Heart left ventricle (tissue), 16 donors: ENCODE measurements at regions not wholly inside any gene's neighbourhood (a gene's known extent, or its start where the extent isn't known, plus 50 kb on each side); places are given as distances from the start of the nearest gene placed in this dataset.
"Not testable (repeated sequence)": the region's sequence is repeated elsewhere in the genome, so short reads cannot be mapped to it uniquely, and the experiment has no call there.

ENCODE experiments used
- ATAC-seq, 4 donors: fragments of 200-7000 bp; cut with Tn5 transposase; one replicate each; pipeline ENCODE4 v1.9.1; 2020 to 2022; ENCODE audit warnings: moderate library complexity in 4 of 4, mild to moderate bottlenecking in 3 of 4, moderate number of reproducible peaks in 1 of 4
- DNase-seq, 5 donors: peaks; one replicate each; pipeline ENCODE4 v3.0.0-alpha.2; 2020
- H3K27ac ChIP-seq, 12 donors: fragments of 200-600 bp; sonication (generic) in 4 of 12; one replicate each; pipeline versions ENCODE4 v1.5.0 to v1.8.0; 2016 to 2022; ENCODE audit warnings: mild to moderate bottlenecking in 2 of 12
- H3K27me3 ChIP-seq, 9 donors: fragments of 200-600 bp; sonication (generic) in 2 of 9; one replicate each; pipeline versions ENCODE4 v1.5.1 to v1.8.0; 2016 to 2022; ENCODE audit warnings: mild to moderate bottlenecking in 3 of 9
- H3K36me3 ChIP-seq, 9 donors: fragments of 200-600 bp; sonication (generic) in 2 of 9; one replicate each; pipeline versions ENCODE4 v1.5.0 to v1.8.0; 2018 to 2022; ENCODE audit warnings: mild to moderate bottlenecking in 2 of 9
- H3K4me1 ChIP-seq, 12 donors: fragments of 200-600 bp; sonication (generic) in 4 of 12; one replicate each; pipeline versions ENCODE4 v1.5.0 to v1.8.0; 2016 to 2022; ENCODE audit warnings: mild to moderate bottlenecking in 3 of 12
- H3K4me3 ChIP-seq, 12 donors: fragments of 200-600 bp; sonication (generic) in 4 of 12; one replicate each; pipeline versions ENCODE4 v1.5.0 to v1.8.0; 2017 to 2022; ENCODE audit warnings: mild to moderate bottlenecking in 9 of 12, moderate library complexity in 4 of 12
- H3K9me3 ChIP-seq, 12 donors: fragments of 200-600 bp; sonication (generic) in 4 of 12; one replicate each; pipeline versions ENCODE4 v1.5.0 to v1.8.0; 2016 to 2022; ENCODE audit warnings: mild to moderate bottlenecking in 1 of 12
- POLR2A ChIP-seq, 2 donors: fragments of 450-650 bp; IDR thresholded peaks; one replicate each; pipeline ENCODE4 v1.6.1; 2017; ENCODE audit warnings: antibody characterized with exemption in 2 of 2, mild to moderate bottlenecking in 2 of 2, moderate library complexity in 2 of 2
- WGBS, 4 donors: extraction: QIAGEN DNeasy Blood & Tissue Kit in 2 of 4; methylation state at CpG; one replicate each; pipeline versions ENCODE4 v1.1.5 to v1.1.7; 2013 to 2018; 5-methylcytosine and 5-hydroxymethylcytosine counted together
- intact Hi-C, 10 donors: fragments of 100-400 bp; cut with DNase I; formaldehyde crosslinking; loops; one replicate each; pipeline versions ENCODE4 v1.11.1 to v1.14.2; 2022
- TF ChIP-seq, protein P1 (sequence below), 12 donors: fragments of 200-600 bp; sonication (generic) in 4 of 12; IDR thresholded peaks; one replicate each; pipeline versions ENCODE4 v1.5.0 to v1.8.0; 2018 to 2022; ENCODE audit warnings: antibody characterized with exemption in 12 of 12, mild to moderate bottlenecking in 5 of 12
- donor health status: ischemic (EF 13 %, LVEDD 7.1; RV severe dilation, severe dysfunction).
- donor health status: healthy with polysubstance abuse.
- donor health status: DM: no; HTN: yes; CAD: no.
- donor health status: DM: no; HTN: no; CAD: no.
- donor health status: ischemic (EF 25% LVEDD 6.9; RV normal size, moderate dysfunction).
- donor health status: ischemic (EF 25% LVEDD 5.7; RV mildly dilated, moderate dysfunction).
- donor health status: healthy.
- donor health status: DM: yes; HTN: yes; CAD: no.
- donor health status: ischemic (EF 35%, LVEDD 5.7; RV mildly dilated, moderate dysfunction).
- donor health status: nonischemic (EF 11% LVEDD 7.7; RV severe dilation, severe dysfunction).
- donor health status: DM: yes; HTN: yes; CAD: no.
- donor health status: PGD.
- donor health status: ischemic (EF 29% LVEDD 5.4; RV normal size, mild dysfunction).
- donor health status: nonischemic (EF 23%, LVEDD 6.1; RV moderate dilation, normal function).

DNA sequence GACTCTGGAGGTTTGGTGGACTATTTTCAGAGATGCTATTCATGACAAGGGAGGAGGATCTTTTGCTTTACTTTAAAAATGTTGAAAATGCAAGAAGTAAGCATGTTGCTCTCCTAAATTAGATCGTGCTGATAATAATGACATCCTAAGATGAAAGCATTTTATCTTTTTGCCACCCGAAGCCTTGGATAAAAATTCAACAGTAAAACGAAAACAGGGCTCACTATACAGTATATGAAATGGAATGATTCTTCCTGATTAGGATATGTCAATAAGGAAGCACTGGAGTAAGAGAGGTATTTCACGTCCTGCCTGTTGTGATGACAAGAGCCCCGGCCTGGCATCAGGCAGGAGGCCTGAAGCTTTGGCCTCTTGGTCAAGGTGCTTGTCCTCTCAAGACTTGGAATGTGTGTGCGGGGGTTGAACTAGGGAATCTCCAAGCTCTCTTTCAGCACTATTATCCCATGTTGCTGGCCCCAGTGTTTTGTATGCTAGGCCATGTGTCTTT lies 306.0 kb downstream of the MTX2 start:
- ATAC-seq (no peak), DNase-seq (no peak)
- H3K4me3 ChIP-seq: no peak overlapping the region
- WGBS, 4 donors: 90 to 94% (median 93%) methylated on average over 6 of the region's 6 CpGs
- TF ChIP-seq, protein P1, sequence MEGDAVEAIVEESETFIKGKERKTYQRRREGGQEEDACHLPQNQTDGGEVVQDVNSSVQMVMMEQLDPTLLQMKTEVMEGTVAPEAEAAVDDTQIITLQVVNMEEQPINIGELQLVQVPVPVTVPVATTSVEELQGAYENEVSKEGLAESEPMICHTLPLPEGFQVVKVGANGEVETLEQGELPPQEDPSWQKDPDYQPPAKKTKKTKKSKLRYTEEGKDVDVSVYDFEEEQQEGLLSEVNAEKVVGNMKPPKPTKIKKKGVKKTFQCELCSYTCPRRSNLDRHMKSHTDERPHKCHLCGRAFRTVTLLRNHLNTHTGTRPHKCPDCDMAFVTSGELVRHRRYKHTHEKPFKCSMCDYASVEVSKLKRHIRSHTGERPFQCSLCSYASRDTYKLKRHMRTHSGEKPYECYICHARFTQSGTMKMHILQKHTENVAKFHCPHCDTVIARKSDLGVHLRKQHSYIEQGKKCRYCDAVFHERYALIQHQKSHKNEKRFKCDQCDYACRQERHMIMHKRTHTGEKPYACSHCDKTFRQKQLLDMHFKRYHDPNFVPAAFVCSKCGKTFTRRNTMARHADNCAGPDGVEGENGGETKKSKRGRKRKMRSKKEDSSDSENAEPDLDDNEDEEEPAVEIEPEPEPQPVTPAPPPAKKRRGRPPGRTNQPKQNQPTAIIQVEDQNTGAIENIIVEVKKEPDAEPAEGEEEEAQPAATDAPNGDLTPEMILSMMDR (IDR thresholded peaks at IDR 0.05): no peak
- TF ChIP-seq POLR2A (IDR thresholded peaks at IDR 0.05): no peak
- no peaks in the 10 kb centered on the region for H3K4me1 ChIP-seq
- peaks cover 0 to 16% (median 4%) of the 10 kb centered on the region in 9 donors for H3K27me3 ChIP-seq
- H3K27ac ChIP-seq: no peak overlapping the region
- H3K9me3 ChIP-seq: no peaks in the 10 kb centered on the region
- no peaks in the 10 kb centered on the region for H3K36me3 ChIP-seq
- intact Hi-C loops: no loop called here

DNA sequence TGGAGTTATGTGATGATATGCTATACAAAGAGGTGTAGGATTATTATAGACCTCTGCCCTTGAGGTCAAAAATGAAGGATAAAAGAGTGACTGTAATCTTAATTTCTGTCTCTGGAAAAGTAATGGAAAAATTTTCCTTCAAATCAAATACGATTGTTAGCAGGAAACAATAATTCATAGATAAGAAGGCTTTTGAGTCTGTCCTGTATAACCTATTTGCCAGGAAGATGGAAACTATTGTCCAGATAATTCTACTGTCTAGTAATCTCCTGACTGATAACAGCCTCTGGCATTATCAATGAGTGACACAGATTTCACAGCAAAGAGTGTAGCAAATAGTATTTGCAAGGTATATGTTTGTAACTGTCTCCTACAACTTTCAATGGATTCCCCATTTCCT lies 307.8 kb downstream of the MTX2 start:
- Histone ChIP-seq H3K27ac (no peak overlapping the region), H3K27me3 (peaks cover 0 to 8% (median 4%) of the 10 kb centered on the region in 9 donors), H3K4me1 (no peaks in the 10 kb centered on the region), H3K9me3 (no peaks in the 10 kb centered on the region), H3K36me3 (no peaks in the 10 kb centered on the region), H3K4me3 (no peak overlapping the region)
- DNase-seq (no peak), ATAC-seq (no peak)
- WGBS, 4 donors: 49 to 66% (median 54%) methylated on average over 1 of the region's 1 CpG
- intact Hi-C loops: no loop called here
- TF ChIP-seq POLR2A (IDR thresholded peaks at IDR 0.05): no peak
- TF ChIP-seq, protein P1 (IDR thresholded peaks at IDR 0.05): no peak

DNA sequence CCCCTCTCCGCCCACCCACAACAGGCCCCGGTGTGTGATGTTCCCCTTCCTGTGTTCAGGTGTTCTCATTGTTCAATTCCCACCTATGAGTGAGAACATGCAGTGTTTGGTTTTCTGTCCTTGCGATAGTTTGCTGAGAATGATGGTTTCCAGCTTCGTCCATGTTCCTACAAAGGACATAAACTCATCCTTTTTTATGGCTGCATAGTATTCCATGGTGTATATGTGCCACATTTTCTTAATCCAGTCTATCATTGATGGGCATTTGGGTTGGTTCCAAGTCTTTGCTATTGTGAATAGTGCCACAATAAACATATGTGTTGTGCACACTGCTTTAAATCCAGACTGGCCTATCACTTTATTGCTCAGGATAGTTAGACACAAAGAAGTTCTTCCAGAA lies 309.1 kb downstream of the MTX2 start:
- H3K36me3 ChIP-seq, H3K9me3 ChIP-seq, DNase-seq, H3K27me3 ChIP-seq, H3K4me3 ChIP-seq, H3K27ac ChIP-seq, intact Hi-C loops, ATAC-seq, H3K4me1 ChIP-seq: not testable (repeated sequence)
- 84 to 95% (median 93%) methylated on average over 4 of the region's 4 CpGs for WGBS, 4 donors

DNA sequence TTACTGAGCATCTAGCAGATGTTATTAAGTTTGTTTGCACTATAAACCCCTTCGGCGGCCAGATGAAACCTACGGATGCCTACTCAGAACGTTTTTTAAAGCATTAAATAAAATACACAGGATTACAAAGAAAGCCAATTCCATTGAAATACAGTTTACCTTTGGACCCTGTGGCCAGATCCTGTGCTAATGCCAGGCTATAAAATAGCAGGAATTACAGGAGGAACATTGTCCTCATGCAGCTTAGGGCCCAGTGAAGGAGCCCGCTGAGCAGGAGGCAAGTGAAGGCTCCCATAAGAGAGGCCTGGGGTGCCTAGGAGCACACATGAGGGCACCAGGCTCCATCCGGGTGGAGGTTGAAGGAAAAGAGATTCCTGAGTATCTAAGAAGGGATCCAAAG lies 310.4 kb downstream of the MTX2 start:
- Histone ChIP-seq H3K27ac (no peak overlapping the region), H3K4me1 (peaks cover 0 to 6% (median 0%) of the 10 kb centered on the region in 12 donors), H3K36me3 (no peaks in the 10 kb centered on the region), H3K4me3 (no peak overlapping the region), H3K27me3 (peaks cover 0 to 8% (median 0%) of the 10 kb centered on the region in 9 donors), H3K9me3 (no peaks in the 10 kb centered on the region)
- intact Hi-C loops: no loop called here
- WGBS, 4 donors: 89 to 93% (median 90%) methylated on average over 6 of the region's 6 CpGs
- ATAC-seq (no peak), DNase-seq (no peak)
- TF ChIP-seq, protein P1 (IDR thresholded peaks at IDR 0.05): no peak
- no peak for TF ChIP-seq POLR2A (IDR thresholded peaks at IDR 0.05)

DNA sequence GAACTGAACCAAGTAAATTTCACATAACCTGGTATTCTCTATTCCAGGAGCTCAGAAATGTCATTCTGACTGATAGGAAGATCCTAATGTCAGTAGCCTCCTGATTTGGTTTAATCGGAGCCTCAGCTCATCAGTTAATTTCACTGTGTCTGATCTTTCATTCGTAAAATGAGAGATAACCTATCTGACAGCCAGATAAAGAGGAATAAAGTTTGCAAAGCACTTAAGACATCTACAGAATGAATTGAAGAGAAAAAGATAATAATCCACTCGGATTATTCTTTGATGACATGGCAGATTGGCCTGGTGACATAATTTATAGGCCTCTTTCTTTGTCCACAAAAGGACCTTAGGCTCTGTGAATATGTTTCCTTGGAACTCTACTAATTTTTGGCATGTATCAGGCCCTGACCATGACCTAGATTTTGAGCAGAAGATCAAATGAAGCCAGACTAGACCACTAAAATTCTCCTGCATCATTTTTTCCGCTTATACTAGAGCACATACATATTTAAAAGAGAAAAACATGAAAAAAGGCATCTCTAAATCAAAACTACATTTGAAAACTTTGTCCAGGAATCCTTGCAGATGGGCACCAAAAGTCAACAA lies 312.4 kb downstream of the MTX2 start:
- TF ChIP-seq POLR2A (IDR thresholded peaks at IDR 0.05): no peak
- TF ChIP-seq, protein P1 (IDR thresholded peaks at IDR 0.05): no peak
- H3K36me3 ChIP-seq: no peaks in the 10 kb centered on the region
- no peaks in the 10 kb centered on the region for H3K9me3 ChIP-seq
- H3K27ac ChIP-seq: peak overlapping the region in 1 of 12 donors; percentile 3
- DNase-seq (no peak), ATAC-seq (peak in 1 of 4 donors; percentile 69)
- H3K4me3 ChIP-seq: no peak overlapping the region
- intact Hi-C loops: loop anchor here in 1 of 10 donors (2.0 kb wide), 1 partner anchor 47 kb away; no protein-coding TSS in a partner anchor
- peaks cover 0 to 10% (median 0%) of the 10 kb centered on the region in 9 donors for H3K27me3 ChIP-seq
- WGBS, 4 donors: 77 to 88% (median 86%) methylated on average over 4 of the region's 4 CpGs
- peaks cover 0 to 6% (median 0%) of the 10 kb centered on the region in 12 donors for H3K4me1 ChIP-seq
